ENCODE measurements at regions not wholly inside any gene's neighbourhood (a gene's known extent, or its start where the extent isn't known, plus 50 kb on each side); places are given as distances from the start of the nearest gene placed in this dataset.

DNA sequence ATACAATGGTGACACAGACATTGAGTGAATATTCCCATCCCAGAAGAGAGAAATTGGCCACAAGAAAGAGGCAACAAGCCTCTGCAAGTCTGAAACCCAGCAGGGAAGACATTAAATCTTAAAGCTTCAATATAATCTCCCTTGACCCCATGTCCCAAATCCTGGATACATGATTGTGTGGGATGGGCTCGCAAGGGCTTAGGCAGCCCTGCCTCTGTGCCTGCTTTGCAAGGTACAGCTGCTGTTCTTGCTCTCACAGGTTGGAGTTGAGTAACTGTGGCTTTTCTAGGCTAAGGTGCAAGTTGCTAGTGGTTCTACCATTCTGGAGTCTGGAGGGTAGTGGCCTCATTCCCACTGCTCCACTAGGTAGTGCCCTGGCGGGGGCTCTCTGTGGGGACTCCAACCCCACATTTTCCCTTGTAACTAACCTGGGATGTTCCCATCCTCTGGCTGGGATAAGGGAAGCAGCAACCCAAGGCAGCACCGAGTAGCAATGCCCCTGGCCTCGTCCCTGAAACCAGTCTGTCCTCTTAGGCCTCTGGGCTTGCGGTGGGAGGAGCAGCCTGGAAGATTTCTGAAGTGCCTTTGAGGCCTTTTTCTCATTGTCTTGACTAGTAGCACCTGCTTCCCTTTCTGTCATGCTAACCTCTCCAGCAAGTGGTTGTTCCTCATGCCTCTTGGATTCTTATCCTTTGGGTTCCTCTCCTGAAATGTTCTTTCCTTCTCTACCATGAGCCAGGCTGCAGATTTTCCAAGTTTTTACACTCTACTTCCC is 90.0 kb downstream of the FAM174B start:
- H3K4me1 Mint-ChIP-seq (ENCODE audit: low read depth, unreplicated experiment) = no peaks in the 10 kb centered on the region
- no peaks in the 10 kb centered on the region for H3K27me3 Mint-ChIP-seq (ENCODE audit: unreplicated experiment)
- no peak overlapping the region for H3K4me3 Mint-ChIP-seq (ENCODE audit: unreplicated experiment)
- peaks cover 5% of the 10 kb centered on the region for H3K36me3 Mint-ChIP-seq (ENCODE audit: unreplicated experiment)
- H3K9me3 Mint-ChIP-seq (ENCODE audit: unreplicated experiment) = peaks cover 3% of the 10 kb centered on the region
- DNase-seq = no peak
- TF ChIP-seq CTCF (IDR thresholded peaks at IDR 0.05; ENCODE audit: partially characterized antibody, unreplicated experiment) = no peak
- no peak overlapping the region for H3K27ac Mint-ChIP-seq (ENCODE audit: unreplicated experiment)

GRCh38 chr15:92561754-92562153 is 93.8 kb downstream of the FAM174B start:
- Mint-ChIP-seq H3K27ac (ENCODE audit: unreplicated experiment) (no peak overlapping the region), H3K4me3 (ENCODE audit: unreplicated experiment) (no peak overlapping the region), H3K36me3 (ENCODE audit: unreplicated experiment) (peaks cover 16% of the 10 kb centered on the region), H3K4me1 (ENCODE audit: low read depth, unreplicated experiment) (no peaks in the 10 kb centered on the region), H3K9me3 (ENCODE audit: unreplicated experiment) (peaks cover 3% of the 10 kb centered on the region), H3K27me3 (ENCODE audit: unreplicated experiment) (no peaks in the 10 kb centered on the region)
- no peak for DNase-seq
- TF ChIP-seq CTCF (IDR thresholded peaks at IDR 0.05; ENCODE audit: partially characterized antibody, unreplicated experiment) = no peak

GRCh38 chr15:92553317-92553716 is 102.3 kb downstream of the FAM174B start:
- Mint-ChIP-seq H3K4me1 (ENCODE audit: low read depth, unreplicated experiment) (no peaks in the 10 kb centered on the region), H3K27me3 (ENCODE audit: unreplicated experiment) (no peaks in the 10 kb centered on the region), H3K9me3 (ENCODE audit: unreplicated experiment) (no peaks in the 10 kb centered on the region), H3K27ac (ENCODE audit: unreplicated experiment) (no peak overlapping the region), H3K4me3 (ENCODE audit: unreplicated experiment) (no peak overlapping the region), H3K36me3 (ENCODE audit: unreplicated experiment) (peaks cover 8% of the 10 kb centered on the region)
- no peak for TF ChIP-seq CTCF (IDR thresholded peaks at IDR 0.05; ENCODE audit: partially characterized antibody, unreplicated experiment)
- DNase-seq = no peak

GRCh38 chr15:92545996-92546395 is 109.6 kb downstream of the FAM174B start:
- Mint-ChIP-seq H3K4me1 (ENCODE audit: low read depth, unreplicated experiment) (no peaks in the 10 kb centered on the region), H3K9me3 (ENCODE audit: unreplicated experiment) (no peaks in the 10 kb centered on the region)

More at GRCh38 chr15:92545996-92546395, 109.6 kb downstream of the FAM174B start:
- H3K4me3 Mint-ChIP-seq (ENCODE audit: unreplicated experiment) = no peak overlapping the region
- H3K27ac Mint-ChIP-seq (ENCODE audit: unreplicated experiment) = no peak overlapping the region
- no peak for TF ChIP-seq CTCF (IDR thresholded peaks at IDR 0.05; ENCODE audit: partially characterized antibody, unreplicated experiment)
- peaks cover 5% of the 10 kb centered on the region for H3K27me3 Mint-ChIP-seq (ENCODE audit: unreplicated experiment)
- H3K36me3 Mint-ChIP-seq (ENCODE audit: unreplicated experiment) = peaks cover 3% of the 10 kb centered on the region
- DNase-seq = no peak
